IMR-90 (cell line): ENCODE measurements at regions not wholly inside any gene's neighbourhood (a gene's known extent, or its start where the extent isn't known, plus 50 kb on each side); places are given as distances from the start of the nearest gene placed in this dataset.

Experiments used
- BHLHE40 ChIP-seq: fragments of 150-350 bp; IDR thresholded peaks from 2 replicates; pipeline ENCODE4 v1.6.1; 2016; ENCODE audit warnings: mild to moderate bottlenecking, low read depth, low read length
- CTCF ChIP-seq: conservative IDR thresholded peaks from 2 replicates; pipeline ENCODE4 v1.5.1; 2012; ENCODE audit warnings: mild to moderate bottlenecking, low read depth, low read length, improper control_type of control experiment
- MAFK ChIP-seq: IDR thresholded peaks from 2 replicates; pipeline ENCODE4 v1.6.1; 2012; ENCODE audit warnings: low read depth, low read length, improper control_type of control experiment
- MXI1 ChIP-seq: IDR thresholded peaks from 2 replicates; pipeline ENCODE4 v1.6.1; 2012; ENCODE audit warnings: low read depth, mild to moderate bottlenecking, low read length, moderate library complexity, borderline replicate concordance
- NFE2L2 ChIP-seq: fragments of 150-350 bp; IDR thresholded peaks from 2 replicates; pipeline ENCODE4 v1.6.1; 2016; ENCODE audit warnings: low read depth, mild to moderate bottlenecking, low read length
- RFX5 ChIP-seq: IDR thresholded peaks from 2 replicates; pipeline ENCODE4 v1.8.0; 2012; ENCODE audit warnings: low read depth, mild to moderate bottlenecking, low read length, moderate library complexity
- USF2 ChIP-seq: fragments of 150-350 bp; IDR thresholded peaks from 2 replicates; pipeline ENCODE4 v1.6.1; 2017; ENCODE audit warnings: mild to moderate bottlenecking, antibody characterized with exemption, low read length, low read depth

- TF ChIP-seq CTCF = no peak
- no peak for TF ChIP-seq BHLHE40
- no peak for TF ChIP-seq NFE2L2
- TF ChIP-seq USF2 = no peak
- no peak for TF ChIP-seq MAFK
- no peak for TF ChIP-seq RFX5
- TF ChIP-seq MXI1 = no peak
Observed at GRCh38 chr13:97119943-97120342, 102.2 kb upstream of the MBNL2 start.
